ENCODE measurements at regions not wholly inside any gene's neighbourhood (a gene's known extent, or its start where the extent isn't known, plus 50 kb on each side); places are given as distances from the start of the nearest gene placed in this dataset.

- ChIA-PET CTCF (no interaction called here), POLR2A (no interaction called here)
- no peak for DNase-seq (ENCODE audit: low read depth, low spot score)
- H3K4me3 ChIP-seq (ENCODE audit: low read depth, low read length) = no peak overlapping the region
- TF ChIP-seq, protein P1, sequence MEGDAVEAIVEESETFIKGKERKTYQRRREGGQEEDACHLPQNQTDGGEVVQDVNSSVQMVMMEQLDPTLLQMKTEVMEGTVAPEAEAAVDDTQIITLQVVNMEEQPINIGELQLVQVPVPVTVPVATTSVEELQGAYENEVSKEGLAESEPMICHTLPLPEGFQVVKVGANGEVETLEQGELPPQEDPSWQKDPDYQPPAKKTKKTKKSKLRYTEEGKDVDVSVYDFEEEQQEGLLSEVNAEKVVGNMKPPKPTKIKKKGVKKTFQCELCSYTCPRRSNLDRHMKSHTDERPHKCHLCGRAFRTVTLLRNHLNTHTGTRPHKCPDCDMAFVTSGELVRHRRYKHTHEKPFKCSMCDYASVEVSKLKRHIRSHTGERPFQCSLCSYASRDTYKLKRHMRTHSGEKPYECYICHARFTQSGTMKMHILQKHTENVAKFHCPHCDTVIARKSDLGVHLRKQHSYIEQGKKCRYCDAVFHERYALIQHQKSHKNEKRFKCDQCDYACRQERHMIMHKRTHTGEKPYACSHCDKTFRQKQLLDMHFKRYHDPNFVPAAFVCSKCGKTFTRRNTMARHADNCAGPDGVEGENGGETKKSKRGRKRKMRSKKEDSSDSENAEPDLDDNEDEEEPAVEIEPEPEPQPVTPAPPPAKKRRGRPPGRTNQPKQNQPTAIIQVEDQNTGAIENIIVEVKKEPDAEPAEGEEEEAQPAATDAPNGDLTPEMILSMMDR (IDR thresholded peaks at IDR 0.05; ENCODE audit: insufficient read depth, low read length, missing control alignments) = no peak
Observed at GRCh38 chr3:30331519-30331918, 274.9 kb upstream of the TGFBR2 start.

DNA sequence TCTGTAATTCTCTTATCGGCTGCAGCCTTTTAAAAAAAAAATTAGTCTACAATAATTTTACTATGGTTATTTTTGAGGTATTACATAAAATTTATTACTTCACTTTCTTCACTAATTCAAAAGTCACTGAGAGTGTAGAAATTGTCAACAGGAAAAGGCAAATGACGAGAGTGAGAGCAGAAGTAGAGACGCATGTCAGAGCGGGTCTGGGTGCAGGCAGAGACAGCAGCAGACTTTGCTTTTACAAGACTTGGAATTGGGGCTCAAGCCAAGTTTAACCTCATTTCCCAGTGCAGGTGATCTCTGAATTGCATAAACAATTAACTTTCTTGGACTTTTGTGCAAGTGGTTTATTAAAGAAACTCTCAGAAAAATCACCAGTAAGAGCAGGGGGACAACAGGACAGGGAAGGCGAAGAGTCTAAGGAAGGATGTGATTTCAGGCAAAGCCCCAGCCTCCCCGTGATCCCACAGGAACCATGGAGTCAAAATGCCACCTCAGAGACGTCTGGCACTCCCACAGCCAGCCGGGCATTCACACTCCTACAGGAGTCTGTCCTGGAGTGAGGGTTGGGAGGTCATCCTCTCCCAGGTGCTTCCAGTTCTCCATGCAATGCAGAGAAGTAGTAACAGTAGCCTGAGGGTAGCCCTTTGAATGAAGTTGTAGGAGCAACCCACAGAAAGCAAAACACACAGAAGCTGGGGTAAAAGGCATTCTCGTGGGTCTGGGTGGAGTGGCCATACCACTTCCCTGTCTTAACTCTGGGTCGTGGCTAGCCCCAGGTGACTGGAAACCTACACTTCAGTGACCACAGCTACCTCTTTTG lies 274.0 kb upstream of the TGFBR2 start:
- POLR2A ChIA-PET = no interaction called here
- CTCF ChIA-PET = interaction anchor here (1.1 to 1.6 kb wide), 2 partner anchors 12 to 134 kb away, joined by 5 read pairs; no protein-coding TSS in a partner anchor
- no peak for DNase-seq (ENCODE audit: low read depth, low spot score)
- TF ChIP-seq, protein P1 (IDR thresholded peaks at IDR 0.05; ENCODE audit: insufficient read depth, low read length, missing control alignments) = no peak
- no peak overlapping the region for H3K4me3 ChIP-seq (ENCODE audit: low read depth, low read length)

DNA sequence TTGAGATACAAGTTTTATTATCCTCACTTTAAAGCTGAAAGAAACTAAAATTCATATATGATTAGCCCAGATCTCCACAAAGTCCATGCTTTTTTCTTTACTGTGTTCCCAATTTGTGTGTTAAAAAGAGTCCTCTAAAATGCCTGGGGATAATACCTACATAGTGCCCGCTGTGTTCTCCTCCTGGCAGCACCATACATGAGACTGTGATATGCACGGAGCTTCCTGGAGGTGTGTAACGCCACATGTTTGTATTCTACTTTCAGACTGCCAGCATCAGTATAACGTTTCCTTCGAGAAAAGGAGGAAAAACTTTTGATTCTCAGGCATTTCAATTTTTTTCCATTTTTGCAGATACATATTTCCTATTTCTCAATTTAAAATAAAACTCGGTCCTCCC lies 273.3 kb upstream of the TGFBR2 start:
- DNase-seq (ENCODE audit: low read depth, low spot score) = no peak
- POLR2A ChIA-PET = no interaction called here
- CTCF ChIA-PET = interaction anchor here (1.1 to 1.6 kb wide), 2 partner anchors 11 to 135 kb away, joined by 5 read pairs; no protein-coding TSS in a partner anchor
- H3K4me3 ChIP-seq (ENCODE audit: low read depth, low read length) = no peak overlapping the region
- TF ChIP-seq, protein P1 (IDR thresholded peaks at IDR 0.05; ENCODE audit: insufficient read depth, low read length, missing control alignments) = no peak

DNA sequence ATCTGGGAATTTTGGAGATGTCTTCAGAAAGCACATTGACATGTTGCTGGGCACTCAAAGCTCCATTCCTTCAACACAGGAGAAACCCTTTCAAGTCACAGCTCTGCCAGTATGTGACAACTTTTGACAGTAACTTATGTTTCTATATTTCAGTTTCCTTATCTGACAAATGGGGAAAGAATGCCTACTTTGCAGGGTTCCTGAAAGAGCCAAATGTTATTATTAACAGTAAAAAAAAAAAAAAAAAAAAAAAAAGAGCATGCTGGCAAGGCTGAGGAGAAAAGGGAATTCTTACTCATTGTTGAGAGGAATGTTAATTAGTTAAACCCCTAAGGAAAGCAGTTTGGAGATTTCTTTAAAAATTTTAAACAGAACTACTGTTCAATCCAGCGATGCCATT lies 272.5 kb upstream of the TGFBR2 start:
- CTCF ChIA-PET = interaction anchor here (1.1 to 1.6 kb wide), 2 partner anchors 11 to 135 kb away, joined by 5 read pairs; no protein-coding TSS in a partner anchor
- H3K4me3 ChIP-seq (ENCODE audit: low read depth, low read length) = no peak overlapping the region
- no peak for DNase-seq (ENCODE audit: low read depth, low spot score)
- TF ChIP-seq, protein P1 (IDR thresholded peaks at IDR 0.05; ENCODE audit: insufficient read depth, low read length, missing control alignments) = no peak
- POLR2A ChIA-PET = no interaction called here

DNA sequence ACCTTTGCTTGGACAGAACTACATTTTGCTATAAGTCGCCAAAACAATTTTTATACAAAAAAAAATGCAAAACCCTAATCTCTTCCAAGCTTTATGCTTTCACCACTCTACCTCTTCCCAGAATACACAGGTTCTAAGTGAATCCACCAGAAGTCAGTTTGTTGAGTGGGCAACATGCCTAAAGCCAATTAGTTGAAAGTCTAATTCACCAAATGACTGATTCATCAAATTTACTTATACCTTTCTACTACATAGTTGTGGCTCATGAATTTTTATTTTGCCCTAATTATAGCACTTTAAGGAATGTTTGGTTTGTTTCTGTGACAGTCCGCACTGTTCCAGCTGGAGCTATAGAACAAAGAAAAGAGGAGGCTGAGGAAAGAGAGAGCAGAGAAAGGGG lies 265.9 kb upstream of the TGFBR2 start:
- no peak for DNase-seq (ENCODE audit: low read depth, low spot score)
- H3K4me3 ChIP-seq (ENCODE audit: low read depth, low read length) = no peak overlapping the region
- ChIA-PET CTCF (interaction anchor here (1.0 kb wide), 1 partner anchor 298 kb away, joined by 3 read pairs; no protein-coding TSS in a partner anchor), POLR2A (no interaction called here)
- TF ChIP-seq, protein P1 (IDR thresholded peaks at IDR 0.05; ENCODE audit: insufficient read depth, low read length, missing control alignments) = no peak

- ChIA-PET CTCF (no interaction called here), POLR2A (no interaction called here)
Observed at GRCh38 chr3:30341079-30341478, 265.3 kb upstream of the TGFBR2 start.

More at GRCh38 chr3:30341079-30341478, 265.3 kb upstream of the TGFBR2 start:
- TF ChIP-seq, protein P1 (IDR thresholded peaks at IDR 0.05; ENCODE audit: insufficient read depth, low read length, missing control alignments) = no peak
- DNase-seq (ENCODE audit: low read depth, low spot score) = no peak
- no peak overlapping the region for H3K4me3 ChIP-seq (ENCODE audit: low read depth, low read length)
